HCEC 1CT (cell line): ENCODE measurements at regions not wholly inside any gene's neighbourhood (a gene's known extent, or its start where the extent isn't known, plus 50 kb on each side); places are given as distances from the start of the nearest gene placed in this dataset.
A peak's percentile ranks its signal among the peaks of the same experiment; 100 is the strongest.
"Not testable (repeated sequence)": the region's sequence is repeated elsewhere in the genome, so short reads cannot be mapped to it uniquely, and the experiment has no call there.

ENCODE experiments used
- DNase-seq: peaks from one replicate; pipeline ENCODE4 v3.0.0-alpha.2; 2017

- no peak for DNase-seq
These were observed 310.2 kb upstream of the CTNND2 start for GRCh38 chr5:12214267-12215015.

- no peak for DNase-seq
These were observed 304.3 kb upstream of the CTNND2 start for GRCh38 chr5:12208366-12209100.

DNA sequence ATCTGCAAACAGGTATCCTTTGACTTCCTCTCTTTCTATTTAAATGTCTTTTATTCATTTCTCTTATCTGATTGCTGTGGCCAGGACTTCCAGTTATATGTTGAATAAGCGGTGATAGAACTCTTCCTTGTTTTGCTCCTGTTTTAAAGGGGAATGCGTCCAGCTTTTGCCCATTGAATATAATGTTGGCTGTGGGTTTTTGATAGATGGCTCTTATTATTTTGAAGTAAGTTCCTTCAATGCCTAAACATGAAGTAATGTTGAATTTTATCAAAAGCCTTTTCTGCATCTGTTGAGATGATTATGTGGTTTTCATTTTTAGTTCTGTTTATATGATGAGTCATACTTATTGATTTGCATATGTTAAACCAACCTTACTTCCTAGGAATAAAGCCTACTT is 300.5 kb upstream of the CTNND2 start:
- DNase-seq, result peak; percentile 25

DNA sequence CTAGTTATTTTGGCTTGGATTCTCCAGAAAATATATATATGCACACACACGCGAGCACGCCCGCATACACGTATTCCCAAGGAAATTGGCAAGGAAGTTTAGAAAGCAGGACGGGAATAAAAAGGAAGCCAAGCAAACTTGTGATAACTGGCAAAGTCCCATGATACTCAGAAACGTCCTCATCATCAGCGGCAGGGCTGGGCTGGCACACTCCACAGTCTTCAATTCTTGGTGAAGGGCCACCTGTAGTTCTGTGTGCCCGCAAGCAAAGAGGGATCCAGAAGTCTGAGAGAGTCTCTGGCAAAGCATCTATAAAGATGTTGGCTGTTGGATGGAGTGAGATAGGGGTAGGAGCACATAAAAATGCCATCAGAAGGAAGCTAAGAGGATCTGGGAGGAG is 289.3 kb upstream of the CTNND2 start:
- no peak for DNase-seq

DNA sequence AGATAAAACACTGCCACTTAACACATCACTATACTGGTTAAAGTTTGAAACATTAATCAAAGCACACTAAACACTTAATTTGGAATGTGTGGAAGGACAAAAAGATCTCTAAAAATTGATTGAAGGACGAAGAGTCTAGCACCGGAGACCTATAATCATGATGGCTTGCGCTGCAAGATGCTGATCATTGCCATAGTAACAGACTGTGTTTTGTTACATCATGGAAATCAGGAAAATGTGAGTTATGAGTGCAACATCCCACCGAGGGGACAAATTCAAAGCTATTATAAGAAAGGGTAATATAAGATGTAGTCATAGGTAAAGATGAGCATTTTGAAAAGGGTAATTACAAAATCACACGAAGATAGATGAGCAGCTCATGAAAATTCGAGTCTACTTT is 278.8 kb upstream of the CTNND2 start:
- no peak for DNase-seq

- no peak for DNase-seq
These were observed 273.6 kb upstream of the CTNND2 start for GRCh38 chr5:12177851-12178250.

DNA sequence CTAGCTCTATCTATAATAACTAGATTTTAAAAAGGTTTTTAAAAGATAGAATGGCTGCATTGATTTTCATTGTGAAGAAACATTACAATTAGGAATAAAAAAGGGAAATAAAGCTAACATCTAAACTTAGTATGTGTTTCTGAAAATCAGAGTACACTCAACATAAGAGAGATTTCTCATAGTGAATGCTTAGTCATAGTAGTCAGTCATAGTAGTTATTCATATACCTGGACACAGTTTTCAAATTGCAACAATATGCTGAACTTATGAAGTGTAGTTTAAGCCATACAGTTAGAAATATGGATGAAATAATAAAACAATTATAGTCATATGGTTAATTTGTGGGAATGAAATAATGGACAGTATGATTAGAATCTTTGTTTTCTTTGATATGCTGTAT is 273.0 kb upstream of the CTNND2 start:
- no peak for DNase-seq

DNA sequence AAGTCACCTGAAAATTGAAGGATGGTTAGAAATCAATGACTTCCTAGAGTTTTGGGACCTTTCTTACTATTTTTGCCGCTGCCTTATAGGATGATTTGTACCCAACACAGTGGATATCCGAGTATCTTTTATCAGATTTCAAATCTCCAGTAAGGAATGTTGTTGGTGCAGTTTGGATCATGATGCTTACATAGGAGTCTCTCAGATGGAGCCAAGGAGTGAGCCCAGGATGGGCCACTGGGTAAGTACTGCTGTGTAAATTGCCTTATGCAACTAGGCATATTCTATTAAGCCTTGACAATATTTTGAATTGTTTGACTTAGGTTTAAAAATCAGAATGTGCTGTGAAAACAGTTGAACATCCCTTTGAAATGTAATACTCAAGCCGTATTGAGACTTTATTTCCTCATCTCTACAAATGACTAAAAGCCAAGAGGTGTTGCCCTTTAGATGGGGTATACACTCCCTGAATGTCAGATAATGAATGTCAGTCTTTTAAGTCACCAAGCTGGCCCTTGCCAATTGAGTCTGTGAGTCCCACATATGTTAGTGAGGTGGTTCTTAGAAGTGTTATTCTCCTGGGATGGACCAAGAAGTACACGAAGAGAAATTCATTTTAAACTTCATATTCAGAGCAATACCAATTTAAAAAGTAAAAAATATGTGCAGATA is 271.8 kb upstream of the CTNND2 start:
- DNase-seq, result no peak

GRCh38 chr5:12174734-12175133 is 270.5 kb upstream of the CTNND2 start:
- no peak for DNase-seq

DNA sequence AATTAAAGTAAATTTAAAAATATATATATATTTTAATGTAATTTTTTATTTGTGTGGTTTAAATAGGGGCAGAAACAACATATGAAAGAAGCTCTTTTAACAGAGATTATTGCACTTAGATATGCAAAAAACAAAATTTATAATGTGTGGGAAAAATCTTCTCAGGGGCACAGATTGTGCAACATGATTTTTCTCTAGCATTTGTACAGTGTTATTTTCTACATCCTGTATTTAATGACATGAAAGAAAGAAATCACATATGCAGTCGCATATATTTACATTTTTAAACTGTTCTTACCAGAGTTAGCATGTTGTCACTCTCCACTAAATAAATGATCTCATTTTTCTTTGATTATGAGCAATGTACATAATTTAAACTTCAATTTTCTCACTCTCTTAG is 265.3 kb upstream of the CTNND2 start:
- DNase-seq, result no peak

DNA sequence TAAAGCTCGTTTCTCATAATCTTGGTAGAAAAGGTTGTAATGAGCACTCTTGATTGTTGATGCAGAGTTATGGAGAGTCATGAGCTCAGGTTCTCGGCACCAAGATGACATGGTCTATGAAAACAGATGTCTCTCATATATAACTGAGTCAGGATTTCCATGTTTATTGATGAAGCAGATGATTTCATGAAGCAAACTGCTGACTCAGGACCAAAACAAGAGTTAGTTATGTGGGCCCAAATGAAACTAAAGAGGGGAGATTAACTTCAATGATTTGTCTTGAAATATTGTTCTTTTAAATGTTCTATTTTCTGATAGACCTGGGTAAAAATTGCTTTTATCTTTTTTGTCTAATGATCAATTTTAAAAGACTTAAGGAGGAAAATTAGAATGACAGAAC is 258.6 kb upstream of the CTNND2 start:
- no peak for DNase-seq

- DNase-seq, result no peak
These were observed 243.3 kb upstream of the CTNND2 start for GRCh38 chr5:12147513-12147912.

DNA sequence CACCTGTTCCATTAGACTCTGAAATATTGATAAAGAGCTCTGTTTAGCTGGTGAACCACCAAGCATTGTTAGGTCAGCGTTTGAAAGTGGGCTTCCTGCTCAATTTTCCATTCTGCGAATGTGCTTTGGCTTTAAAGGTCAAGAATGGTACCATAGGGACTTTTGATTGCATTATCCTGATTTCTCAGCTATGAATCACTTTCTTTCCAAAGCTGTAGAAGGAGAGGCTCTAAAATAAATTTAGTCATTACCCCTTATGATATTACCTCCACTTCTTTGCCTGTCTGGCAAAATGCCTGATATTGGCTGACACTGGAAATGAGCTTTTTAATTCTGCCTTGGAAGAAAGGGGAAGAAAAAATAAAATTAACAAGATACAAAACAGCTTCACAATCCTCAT is 237.2 kb upstream of the CTNND2 start:
- peak; percentile 27 for DNase-seq

DNA sequence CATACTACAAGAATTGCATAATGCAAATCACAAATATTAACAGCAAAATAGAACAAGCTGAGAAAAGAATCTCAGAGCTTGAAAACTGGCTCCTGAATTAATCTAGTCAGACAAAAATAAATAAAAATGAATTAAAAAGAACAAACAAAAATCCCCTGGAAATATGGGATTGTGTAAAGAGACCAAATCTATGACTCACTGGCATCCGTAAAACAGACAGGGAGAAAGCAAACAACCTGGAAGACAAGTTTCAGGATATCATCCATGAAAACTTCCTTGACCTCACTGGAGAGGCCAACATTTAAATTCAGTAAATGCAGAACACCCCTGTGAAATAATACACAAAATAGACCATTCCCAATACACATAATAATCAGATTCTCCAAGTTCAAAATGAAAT is 229.3 kb upstream of the CTNND2 start:
- DNase-seq, result no peak

- not testable (repeated sequence) for DNase-seq
These were observed 226.8 kb upstream of the CTNND2 start for GRCh38 chr5:12131020-12131419.

- no peak for DNase-seq
These were observed 221.6 kb upstream of the CTNND2 start for GRCh38 chr5:12125895-12126294.

- no peak for DNase-seq
These were observed 215.4 kb upstream of the CTNND2 start for GRCh38 chr5:12119657-12120056.

GRCh38 chr5:12114075-12114474 is 209.8 kb upstream of the CTNND2 start:
- no peak for DNase-seq

DNA sequence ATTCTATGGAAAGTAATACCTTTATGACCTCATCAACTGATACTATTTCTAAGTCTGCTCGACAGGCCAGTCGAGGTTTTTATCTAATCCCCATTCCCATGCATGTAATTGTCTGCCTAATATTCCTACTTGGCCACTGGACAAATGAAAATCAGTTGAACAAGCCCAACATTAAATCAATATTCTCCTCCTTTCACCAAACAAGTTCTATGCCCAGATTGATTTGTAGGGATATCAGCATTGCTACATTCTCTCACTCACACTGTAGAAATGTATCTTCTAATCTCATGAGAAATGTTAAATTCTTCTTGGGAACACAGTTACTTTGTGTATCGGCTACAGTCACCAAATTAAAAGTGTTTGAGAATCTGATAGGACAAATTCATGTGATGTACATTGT is 208.8 kb upstream of the CTNND2 start:
- no peak for DNase-seq

GRCh38 chr5:12111261-12111660 is 207.0 kb upstream of the CTNND2 start:
- no peak for DNase-seq

- DNase-seq, result no peak
These were observed 206.4 kb upstream of the CTNND2 start for GRCh38 chr5:12110629-12111028.

DNA sequence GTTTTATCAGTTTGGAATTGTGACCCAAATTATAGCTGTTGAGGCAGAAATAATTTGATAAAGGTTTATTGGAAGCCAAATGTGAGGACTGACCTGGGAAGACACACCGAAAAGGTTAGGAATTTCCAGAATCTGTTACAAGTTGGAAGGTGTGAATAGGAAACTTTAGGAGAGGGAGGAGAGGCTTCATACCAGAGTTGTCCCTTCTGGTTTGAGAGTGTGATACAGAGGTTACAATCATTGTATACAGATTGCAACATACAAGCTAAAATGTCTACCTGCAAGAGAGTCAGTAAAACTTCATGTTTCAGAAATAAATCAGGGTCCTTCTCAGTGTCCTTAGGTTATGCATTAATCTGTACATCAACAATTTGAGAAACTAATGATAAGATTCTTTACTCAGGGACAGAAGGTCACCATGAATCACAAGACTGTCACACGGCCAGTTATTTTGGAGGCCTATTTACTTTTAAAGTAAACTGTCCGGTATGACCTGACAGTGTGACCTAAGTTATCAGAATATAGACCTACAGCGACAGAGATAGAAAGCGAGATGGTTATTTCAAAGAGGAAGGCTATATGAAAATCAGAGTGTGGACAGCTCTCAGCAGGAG is 204.9 kb upstream of the CTNND2 start:
- DNase-seq, result no peak

GRCh38 chr5:12102151-12102550 is 197.9 kb upstream of the CTNND2 start:
- DNase-seq, result no peak

GRCh38 chr5:12100542-12100941 is 196.3 kb upstream of the CTNND2 start:
- no peak for DNase-seq
